Fibroblast of peridontal ligament (primary cell): ENCODE measurements at regions not wholly inside any gene's neighbourhood (a gene's known extent, or its start where the extent isn't known, plus 50 kb on each side); places are given as distances from the start of the nearest gene placed in this dataset.
A peak's percentile ranks its signal among the peaks of the same experiment; 100 is the strongest.
"Not testable (repeated sequence)": the region's sequence is repeated elsewhere in the genome, so short reads cannot be mapped to it uniquely, and the experiment has no call there.

ENCODE experiments used
- DNase-seq: peaks from one replicate; pipeline ENCODE4 v3.0.0-alpha.2; 2010; ENCODE audit errors: extremely low read depth

DNA sequence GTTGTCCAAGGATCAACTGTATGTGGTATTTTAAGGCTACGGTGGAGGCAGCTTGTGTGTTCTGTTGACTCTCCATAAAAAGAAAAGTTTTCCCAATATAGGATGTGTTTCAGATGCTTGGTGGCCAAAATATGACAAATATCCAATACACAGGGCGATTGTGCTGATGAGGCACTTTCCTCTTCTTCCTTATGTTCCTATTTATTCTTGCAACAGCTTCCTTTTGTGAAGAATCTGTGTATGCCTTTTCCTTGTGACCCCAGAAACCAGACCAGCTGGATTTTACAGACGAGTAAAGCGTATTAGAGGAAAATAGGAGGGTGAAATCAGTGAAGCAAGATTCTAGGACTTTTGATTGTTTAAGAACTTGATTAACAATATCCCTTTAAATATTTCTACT, 452.0 kb downstream of the DMAC1 start:
- DNase-seq: no peak

DNA sequence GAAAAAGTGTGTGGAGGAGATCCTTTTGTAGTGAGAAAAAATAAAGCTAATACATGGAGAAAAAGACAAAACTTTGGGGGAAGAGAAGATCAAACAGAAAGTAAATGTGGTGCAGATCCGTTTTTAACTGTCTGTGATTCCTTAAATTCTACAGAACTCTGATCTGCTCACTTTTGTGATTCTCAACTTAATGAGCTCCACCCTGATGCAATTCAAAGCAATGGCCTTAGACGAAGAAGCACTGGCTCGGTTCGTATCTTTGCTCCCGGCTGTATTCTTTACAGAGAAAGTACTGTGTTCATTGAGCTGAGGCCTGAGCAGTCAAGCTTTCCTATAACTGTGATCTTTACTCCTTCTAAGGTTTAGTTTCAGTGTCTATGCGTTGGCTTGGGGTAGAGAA, 453.4 kb downstream of the DMAC1 start:
- DNase-seq: no peak

DNA sequence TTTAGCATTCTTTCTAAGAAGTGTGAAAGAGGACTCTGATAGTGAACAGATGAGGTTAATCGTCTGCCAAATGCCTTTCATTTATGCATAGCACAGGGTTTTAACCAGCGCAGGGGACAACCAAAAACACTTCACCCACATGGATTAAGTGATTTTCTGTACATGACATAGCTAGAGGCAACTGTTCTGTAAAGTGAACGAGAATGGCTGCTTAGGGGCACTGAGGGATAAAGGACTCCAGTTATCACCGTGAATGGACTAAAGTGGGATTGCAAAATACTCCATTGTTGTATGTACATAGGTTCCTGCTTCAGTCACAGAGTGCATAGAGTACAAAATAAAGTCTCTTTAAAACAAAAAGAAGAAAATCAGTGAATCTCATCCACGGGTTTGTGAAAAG, 456.8 kb downstream of the DMAC1 start:
- no peak for DNase-seq

DNA sequence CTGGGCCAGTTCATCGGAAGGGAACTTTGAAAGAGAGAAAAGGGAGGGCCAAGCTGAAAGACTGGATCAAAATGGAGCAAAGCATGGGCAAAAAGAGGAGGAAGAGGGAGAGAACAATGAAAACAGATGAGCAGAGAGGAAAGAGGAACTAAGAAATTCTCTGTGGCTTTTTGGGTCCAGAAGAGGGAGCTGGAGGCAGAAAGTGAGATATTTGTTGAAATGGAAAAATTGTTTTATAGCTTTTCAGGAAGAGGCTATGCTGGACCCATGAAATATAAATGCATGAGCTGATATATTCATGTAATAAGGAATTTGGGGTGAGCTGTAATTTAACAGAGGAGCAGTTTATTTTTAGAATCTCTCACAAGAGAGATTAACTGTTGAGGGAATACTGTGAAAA, 457.3 kb downstream of the DMAC1 start:
- DNase-seq: peak; percentile 3

DNA sequence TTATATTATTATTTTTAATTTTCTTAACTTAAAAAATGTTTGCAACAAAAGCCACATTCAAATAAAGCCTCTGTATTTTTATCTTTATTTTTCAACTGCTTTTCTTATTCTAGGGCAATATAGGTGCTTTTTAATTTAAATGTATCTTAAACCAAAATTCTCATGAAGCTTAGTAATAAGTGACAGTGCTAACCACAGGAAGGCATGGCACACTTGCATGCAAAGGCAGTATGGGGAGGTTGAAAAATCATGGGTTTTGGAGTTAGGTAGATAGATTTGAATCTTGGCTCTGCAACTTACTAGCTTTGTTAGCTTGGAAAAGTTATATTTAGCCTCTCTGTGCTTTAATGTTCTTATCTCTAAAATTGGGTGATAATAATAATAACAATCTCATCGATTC, 458.0 kb downstream of the DMAC1 start:
- DNase-seq: no peak

DNA sequence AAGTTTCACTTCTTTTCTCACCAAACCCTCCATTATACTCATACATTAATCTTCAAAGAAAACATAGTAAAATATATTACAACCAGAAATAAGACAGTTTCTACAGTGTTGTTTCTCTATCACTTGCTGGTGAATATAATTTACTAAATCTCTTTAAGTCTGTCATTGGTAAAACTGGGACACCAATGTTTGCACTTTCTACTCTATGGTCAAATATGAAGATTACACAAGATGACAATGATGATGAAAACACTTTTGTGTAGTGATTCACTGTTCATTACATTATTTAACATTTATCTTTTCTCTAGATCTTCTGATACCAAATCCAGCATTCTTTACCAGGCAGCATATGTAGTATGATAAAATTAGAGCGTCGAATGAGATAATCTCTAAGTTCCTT, 459.1 kb downstream of the DMAC1 start:
- DNase-seq: no peak

DNA sequence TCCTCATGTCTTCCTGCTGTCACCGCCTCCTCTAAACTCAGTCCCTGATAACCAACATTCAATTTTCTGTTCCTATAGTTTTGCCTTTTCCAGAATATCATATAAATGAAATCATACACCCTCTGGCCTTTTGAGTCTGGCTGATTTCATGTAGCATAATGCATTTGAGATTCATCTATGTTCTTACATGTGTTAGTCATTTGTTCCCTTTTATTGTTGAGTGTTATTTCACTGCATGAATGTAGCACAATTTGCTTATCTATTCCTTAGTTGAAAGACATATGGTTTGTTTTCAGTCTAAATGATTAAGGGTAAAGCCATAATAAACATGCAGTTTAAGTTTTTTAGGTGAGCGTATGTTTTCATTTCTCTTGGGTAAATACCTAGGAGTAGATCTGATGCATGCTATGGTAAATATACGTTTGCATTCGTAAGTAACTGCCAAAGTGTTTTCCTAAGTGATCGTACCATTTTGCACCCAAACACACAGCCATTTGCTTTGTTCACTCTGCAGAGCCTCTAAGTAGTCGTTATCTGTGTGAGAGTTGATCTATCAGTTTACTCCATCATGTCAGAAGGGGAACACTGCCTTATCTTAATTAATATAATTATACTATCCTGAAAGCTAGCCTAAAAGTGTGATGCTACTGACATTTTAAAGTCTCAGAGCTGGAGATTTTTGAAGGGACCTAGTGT, 460.8 kb downstream of the DMAC1 start:
- DNase-seq: no peak

DNA sequence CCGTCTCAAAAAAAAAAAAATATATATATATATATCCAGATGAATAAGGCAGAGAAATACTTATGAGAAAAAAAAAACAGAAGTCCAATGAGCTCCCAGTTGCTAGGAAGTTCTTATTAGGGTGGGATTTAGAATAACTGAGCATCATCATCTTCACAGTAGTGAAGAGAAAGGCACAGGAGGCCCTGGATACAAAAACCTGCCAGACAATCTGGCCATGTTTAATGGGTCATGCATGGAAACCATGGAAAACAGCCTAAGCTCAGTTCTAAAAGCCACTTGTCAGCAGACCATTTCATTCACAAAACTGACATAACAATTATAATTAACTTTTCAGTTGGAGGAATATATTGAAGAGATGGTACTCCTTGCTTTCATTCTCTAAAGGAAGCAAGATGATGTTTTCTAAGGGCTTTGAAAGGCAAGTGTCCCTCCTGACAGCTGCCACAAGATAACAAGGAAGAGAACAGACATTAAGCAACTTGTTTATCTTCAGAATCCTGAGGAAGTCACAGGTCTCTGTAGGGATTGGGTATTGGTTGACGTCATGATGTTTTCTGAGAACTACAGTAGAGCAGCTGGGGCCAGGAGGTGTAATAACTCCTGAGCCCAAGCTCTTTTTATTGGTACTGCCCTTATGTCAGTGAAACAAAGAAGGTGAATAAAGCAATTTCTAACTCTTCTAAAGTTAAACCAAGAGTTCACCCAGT, 463.1 kb downstream of the DMAC1 start:
- DNase-seq: no peak

DNA sequence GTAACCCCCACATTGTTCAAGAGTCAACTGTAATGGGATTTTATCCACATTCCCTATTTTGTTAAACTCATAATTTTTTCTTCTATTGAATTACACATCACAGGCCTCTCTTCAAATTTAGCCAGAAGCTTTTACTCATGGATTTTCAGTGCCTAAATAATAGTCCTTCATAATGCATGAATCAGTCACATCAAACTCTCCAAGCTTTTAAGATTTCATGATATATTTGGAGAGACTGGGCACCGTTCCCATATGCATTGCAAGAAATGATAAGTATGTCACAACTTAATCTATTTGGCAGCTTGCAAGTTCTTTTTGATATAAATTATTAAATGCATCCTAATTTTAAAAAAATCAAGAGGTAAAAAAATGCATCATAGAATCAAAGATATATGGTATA, 465.9 kb downstream of the DMAC1 start:
- no peak for DNase-seq

DNA sequence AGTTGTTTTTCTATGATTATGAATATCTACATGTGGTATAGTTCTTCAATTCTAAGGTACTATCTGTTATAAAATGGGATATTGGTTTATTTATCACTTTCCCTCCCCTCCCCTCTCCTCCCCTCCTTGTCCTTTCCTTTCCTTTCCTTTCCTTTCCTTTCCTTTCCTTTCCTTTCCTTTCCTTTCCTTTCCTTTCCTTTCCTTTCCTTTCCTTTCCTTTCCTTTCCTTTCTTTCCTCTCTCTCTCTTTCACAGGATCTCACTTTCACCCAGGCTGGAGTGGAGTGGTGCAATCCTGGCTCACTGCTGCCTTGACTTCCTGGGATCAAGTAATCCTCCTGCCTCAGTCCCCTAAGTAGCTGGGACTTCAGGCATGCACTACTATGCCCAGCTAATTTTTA, 466.8 kb downstream of the DMAC1 start:
- no peak for DNase-seq

DNA sequence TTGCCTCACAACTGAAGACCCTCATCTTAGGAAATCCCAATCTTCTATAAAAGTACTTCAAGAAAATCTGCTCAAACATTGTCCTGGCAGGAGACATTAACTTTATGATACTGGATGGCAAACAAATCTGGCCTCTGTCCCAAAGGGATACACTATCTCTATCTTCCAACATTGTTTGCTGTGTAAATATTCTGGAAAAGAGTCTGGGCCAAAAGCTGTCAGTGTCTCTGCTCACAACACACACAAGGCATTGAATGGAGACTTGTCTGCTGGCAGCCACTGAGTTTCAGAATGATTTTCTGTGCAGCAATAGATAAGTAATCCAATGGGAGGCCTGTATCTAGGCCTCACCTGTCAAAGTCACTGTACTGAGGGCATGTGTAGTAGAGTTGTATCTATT, 471.1 kb downstream of the DMAC1 start:
- DNase-seq: no peak

DNA sequence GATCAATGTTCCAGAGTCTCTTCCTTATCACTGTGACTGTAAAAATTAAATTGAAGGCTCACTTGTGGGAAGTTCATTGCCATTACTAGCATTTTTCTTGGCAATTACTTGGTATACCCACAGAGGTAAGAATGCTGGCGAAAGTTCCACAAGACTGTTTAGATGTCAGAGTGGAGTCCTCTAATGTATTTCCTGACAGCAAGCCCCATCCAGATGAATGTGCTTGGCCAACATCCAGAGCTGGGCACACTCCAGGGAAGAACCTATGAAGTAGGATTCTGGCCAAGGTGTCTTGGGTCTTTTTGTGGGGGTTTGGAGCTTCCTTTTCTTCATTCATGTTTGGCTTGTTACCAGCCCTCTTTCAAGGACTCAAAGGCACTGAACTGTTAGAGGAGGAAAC, 473.6 kb downstream of the DMAC1 start:
- no peak for DNase-seq

DNA sequence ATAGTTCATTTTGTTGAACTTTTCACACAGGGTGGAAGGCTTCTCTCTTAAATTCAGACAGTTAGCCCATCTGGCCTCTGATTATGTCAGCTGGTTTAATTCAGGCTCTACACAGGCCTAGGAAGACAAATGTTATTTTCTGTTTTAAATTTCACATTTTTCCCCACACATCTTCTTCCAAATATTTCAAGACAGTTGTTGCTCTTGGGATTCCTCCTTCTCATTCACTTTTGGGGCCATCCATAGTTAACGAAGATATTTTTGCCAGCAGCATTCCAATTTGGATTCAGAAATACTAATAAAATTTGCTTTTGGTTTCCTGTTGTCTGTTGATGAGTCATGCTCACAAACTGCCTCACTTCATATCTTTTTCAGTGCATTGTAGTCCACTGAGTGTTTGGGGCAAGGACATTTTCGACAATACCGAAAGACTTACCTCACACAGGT, 475.4 kb downstream of the DMAC1 start:
- DNase-seq: no peak

DNA sequence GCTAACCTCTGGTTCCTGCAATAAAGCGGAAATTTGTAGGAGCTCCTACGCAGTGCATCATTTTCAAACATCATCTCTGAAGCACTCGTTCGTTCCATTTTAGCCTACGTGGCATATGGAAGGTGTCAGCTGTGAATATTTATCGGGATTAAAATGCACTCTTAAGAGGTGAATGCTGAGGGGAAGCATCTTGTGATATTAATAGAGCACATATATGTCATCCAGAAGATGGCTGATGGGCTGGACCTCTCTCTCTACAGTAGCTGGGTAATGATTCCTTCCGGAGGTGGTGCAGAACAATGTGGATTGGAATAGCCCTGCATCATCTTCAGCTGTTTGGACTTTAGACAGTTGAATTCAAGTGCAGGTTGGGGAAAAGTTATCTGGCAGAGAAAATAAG, 478.7 kb downstream of the DMAC1 start:
- DNase-seq: no peak

DNA sequence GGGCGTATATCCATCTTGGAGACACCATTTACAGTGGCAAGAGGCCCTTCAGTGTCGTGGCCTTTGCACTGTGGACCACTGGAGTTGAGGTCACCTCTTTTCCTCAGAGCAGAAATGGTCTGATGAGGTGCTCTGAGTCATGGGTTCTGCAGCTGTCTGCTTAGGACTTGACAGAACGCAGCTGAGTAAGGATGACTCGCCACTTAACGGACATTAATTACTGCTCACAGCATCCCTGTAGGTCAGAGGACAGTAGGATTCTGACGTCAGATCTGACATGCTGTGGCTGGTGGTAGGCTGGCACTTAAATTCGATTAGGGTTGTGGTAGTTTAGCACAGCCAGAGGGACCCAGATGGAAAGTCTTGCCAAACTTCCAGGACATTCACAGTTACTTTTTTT, 479.4 kb downstream of the DMAC1 start:
- peak; percentile 90 for DNase-seq

DNA sequence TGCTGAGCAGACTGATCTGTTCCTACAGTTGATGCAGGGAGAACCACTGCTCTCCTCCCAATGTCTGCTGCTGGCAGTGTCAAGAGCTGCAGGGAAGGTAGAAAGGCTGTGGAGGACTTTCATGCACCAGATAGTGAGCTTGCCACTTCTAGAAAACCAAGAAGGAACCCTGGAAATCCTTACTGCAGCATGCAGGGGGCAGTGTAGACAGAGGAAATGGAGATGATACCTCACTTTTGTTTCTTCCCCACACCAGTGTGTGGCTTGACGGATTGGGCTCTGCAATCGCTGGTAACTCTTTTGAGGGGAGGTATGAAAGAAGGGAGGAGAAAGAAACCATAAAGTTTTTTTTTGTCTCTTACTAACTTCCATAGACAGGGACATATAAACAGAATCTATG, 480.7 kb downstream of the DMAC1 start:
- DNase-seq: no peak

DNA sequence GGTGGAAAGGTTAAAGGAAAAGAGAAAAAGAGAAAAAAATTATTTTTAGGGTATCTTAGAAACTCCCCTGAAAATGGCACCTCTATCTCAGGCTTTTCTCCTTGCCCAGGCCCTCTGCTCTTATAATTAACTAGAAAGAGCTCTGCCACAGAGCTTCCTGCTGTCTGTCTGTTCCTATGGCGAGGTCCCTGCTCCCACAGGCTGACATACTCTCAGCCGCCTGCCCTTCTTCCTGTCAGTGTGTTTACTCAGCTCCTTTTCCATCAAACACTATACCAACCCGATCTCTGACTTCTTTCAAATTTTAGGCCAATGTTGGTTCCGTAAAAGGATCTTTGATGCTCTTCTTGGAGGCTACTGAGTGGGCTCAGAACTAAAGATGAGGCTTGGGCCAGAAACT, 482.6 kb downstream of the DMAC1 start:
- no peak for DNase-seq

DNA sequence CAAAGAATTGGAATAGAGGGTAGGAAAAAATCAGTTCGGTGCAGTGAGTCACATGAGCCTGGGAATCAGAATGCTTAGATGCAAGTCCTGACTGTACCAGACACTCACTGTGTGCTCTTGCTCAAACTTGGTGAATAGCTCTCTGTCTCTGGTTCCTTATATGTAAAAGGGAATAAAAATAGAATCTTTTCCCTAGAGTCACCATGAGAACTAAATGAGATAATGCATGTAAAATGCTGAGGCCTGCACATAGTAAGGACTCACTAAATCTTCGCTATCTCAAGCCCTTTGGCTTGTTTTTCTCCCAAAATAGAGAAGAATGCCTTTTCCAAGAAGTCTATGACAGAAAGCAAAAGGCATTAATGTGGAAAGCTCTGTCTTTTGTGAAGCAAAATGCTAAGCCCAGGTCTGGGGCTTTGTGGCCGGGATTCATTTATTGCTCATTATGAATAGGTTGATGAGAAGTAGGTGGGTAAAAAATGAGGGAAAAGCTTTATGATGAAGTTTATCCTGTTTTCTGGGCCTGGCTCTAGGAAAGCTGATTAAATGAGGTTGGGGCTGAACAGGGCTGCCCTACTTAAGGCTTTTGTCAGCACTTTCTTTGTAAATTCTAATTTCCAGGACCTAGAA, 483.3 kb downstream of the DMAC1 start:
- peak; percentile 48 for DNase-seq

DNA sequence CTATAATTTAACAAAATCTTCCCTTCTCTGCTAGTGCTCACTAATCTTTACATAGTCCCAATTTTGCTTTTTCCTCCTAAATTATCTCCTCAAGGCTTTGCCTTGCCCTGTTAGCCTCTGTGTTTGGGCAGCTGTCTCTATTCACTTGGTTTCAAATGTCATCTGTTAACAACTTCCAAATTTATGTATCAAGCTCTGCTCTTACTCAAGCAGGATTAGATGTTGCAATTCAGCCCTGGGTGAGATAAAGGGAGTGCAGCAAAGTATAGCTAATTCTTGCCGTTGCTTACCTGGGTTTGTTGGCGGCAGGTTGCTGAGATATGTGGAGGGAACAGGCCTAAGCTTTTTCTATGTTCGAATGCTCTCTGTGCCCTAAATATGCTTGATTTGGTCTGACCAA, 483.8 kb downstream of the DMAC1 start:
- peak; percentile 59 for DNase-seq

DNA sequence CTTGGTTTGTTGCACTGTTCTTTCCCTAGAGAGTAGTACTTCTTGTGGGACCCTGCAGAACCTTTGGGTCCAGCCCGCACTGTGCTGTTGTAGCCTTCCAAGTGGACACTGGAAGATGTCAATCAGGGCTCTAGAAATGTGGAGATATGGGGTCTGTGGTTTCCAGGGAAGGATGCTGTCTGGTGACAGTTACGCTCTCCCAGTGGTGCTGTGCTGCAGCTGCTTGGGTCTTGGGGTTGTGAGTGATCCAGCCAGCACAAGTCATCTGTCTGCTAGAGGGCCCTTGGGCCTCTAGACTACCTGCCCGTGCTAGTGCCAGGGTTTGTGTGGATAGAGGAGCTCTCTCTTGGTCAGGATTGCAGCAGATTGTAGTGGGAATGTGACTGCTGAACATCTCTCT, 484.5 kb downstream of the DMAC1 start:
- no peak for DNase-seq

DNA sequence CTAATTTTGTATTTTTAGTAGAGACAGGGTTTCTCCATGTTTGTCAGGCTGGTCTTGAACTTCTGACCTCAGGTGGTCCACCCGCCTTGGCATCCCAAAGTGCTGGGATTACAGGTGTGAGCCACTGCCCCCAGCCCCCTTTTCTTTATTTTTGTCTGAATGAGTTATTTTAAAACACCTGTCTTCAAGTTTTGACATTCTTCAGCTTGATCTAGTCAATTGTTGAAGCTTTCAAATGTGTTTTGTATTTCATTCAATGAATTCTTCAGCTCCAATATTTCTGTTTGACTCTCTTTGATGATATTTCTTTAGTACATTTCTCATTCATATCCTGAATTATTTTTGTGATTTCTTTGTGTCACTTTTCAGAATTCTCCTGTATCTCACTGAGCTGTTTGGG, 486.2 kb downstream of the DMAC1 start:
- DNase-seq: no peak

DNA sequence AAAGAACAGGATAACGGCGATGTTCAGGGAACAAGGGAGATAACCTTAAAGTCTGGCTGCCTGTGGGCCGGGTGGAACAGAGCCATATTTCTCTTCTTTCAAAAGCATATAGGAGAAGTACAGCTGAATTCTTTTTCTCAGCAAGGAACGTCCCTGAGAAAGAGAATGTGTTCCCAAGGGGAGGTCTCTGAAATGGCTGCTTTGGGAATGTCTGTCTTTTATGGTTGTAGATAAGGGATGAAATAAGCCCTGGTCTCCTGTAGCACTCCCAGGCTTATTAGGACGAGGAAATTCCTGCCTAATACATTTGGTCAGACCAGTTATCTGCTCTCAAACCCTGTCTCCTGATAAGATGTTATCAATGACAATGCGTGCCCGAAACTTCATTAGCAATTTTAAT, 490.5 kb downstream of the DMAC1 start:
- not testable (repeated sequence) for DNase-seq

DNA sequence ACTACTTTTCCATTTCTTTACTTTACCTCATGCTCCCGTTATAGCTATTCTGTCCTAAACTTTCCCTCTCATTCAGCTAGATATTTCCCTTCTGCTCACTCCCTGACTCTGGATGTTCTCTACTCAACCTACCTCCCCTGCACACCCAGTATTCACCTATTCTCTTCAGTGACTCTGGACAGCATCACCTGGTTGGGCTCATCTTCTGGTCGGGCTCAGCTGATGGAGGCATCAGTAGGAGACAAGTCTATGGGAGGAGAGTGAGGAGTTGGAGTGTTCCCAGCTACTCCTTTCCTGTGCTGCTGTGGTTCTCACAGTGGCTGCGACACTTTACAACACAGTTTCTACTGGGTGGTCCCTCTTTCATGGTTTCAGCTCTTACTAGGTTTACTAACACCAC, 493.9 kb downstream of the DMAC1 start:
- no peak for DNase-seq
